Thyroid gland (tissue), 4 donors: ENCODE measurements at regions not wholly inside any gene's neighbourhood (a gene's known extent, or its start where the extent isn't known, plus 50 kb on each side); places are given as distances from the start of the nearest gene placed in this dataset.

Experiments
- POLR2A ChIP-seq, 2 donors: fragments of 450-650 bp; IDR thresholded peaks; one replicate each; pipeline ENCODE4 v1.6.1; 2017; ENCODE audit warnings: antibody characterized with exemption in 2 of 2, mild to moderate bottlenecking in 2 of 2, moderate library complexity in 1 of 2
- TF ChIP-seq, protein P1 (sequence below), 6 experiments: fragments of 200-600 bp in 3 of 6; fragments of 450-650 bp in 3 of 6; sonication (generic) in 3 of 6; IDR thresholded peaks; one replicate each; pipeline ENCODE4 v1.5.1; 2016 to 2019; ENCODE audit warnings: antibody characterized with exemption in 6 of 6, mild to moderate bottlenecking in 2 of 6, inconsistent platforms in 1 of 6, moderate library complexity in 1 of 6

- no peak for TF ChIP-seq POLR2A (IDR thresholded peaks at IDR 0.05)
- TF ChIP-seq, protein P1, sequence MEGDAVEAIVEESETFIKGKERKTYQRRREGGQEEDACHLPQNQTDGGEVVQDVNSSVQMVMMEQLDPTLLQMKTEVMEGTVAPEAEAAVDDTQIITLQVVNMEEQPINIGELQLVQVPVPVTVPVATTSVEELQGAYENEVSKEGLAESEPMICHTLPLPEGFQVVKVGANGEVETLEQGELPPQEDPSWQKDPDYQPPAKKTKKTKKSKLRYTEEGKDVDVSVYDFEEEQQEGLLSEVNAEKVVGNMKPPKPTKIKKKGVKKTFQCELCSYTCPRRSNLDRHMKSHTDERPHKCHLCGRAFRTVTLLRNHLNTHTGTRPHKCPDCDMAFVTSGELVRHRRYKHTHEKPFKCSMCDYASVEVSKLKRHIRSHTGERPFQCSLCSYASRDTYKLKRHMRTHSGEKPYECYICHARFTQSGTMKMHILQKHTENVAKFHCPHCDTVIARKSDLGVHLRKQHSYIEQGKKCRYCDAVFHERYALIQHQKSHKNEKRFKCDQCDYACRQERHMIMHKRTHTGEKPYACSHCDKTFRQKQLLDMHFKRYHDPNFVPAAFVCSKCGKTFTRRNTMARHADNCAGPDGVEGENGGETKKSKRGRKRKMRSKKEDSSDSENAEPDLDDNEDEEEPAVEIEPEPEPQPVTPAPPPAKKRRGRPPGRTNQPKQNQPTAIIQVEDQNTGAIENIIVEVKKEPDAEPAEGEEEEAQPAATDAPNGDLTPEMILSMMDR (IDR thresholded peaks at IDR 0.05), result no peak
Observed at GRCh38 chr9:3768286-3768685, 242.5 kb upstream of the RFX3 start.
